ENCODE measurements at regions not wholly inside any gene's neighbourhood (a gene's known extent, or its start where the extent isn't known, plus 50 kb on each side); places are given as distances from the start of the nearest gene placed in this dataset.
"Not testable (repeated sequence)": the region's sequence is repeated elsewhere in the genome, so short reads cannot be mapped to it uniquely, and the experiment has no call there.

GRCh38 chr12:93007544-93007943 lies 78.4 kb upstream of the EEA1 start:
- peaks cover 17% of the 10 kb centered on the region for H3K4me1 ChIP-seq (ENCODE audit: control insufficient read depth, insufficient read depth, low read length)
- no peaks in the 10 kb centered on the region for H3K36me3 ChIP-seq (ENCODE audit: control insufficient read depth in 2 of 2, insufficient read depth in 1 of 2, low read length in 2 of 2)
- H3K27ac ChIP-seq (ENCODE audit: extremely low read depth, low read depth, low read length), result no peak overlapping the region
- H3K9me3 ChIP-seq (ENCODE audit: control insufficient read depth, insufficient read depth, low read depth, low read length), result no peaks in the 10 kb centered on the region
- no peak overlapping the region for H3K4me3 ChIP-seq (ENCODE audit: low read depth, low read length)
- TF ChIP-seq ZNF529 (tag by site-specific recombination; IDR thresholded peaks at IDR 0.05; ENCODE audit: insufficient replicate concordance) (no peak), ZBTB17 (tag by site-specific recombination; IDR thresholded peaks at IDR 0.05) (0 out of 2 replicates have a peak, but pooled peaks have one; percentile 27)
- POLR2A ChIA-PET, result no interaction called here
- CTCF ChIA-PET, result interaction anchor here (1.5 to 2.8 kb wide), 2 partner anchors 19 to 20 kb away, joined by 3 to 12 read pairs; no protein-coding TSS in a partner anchor

DNA sequence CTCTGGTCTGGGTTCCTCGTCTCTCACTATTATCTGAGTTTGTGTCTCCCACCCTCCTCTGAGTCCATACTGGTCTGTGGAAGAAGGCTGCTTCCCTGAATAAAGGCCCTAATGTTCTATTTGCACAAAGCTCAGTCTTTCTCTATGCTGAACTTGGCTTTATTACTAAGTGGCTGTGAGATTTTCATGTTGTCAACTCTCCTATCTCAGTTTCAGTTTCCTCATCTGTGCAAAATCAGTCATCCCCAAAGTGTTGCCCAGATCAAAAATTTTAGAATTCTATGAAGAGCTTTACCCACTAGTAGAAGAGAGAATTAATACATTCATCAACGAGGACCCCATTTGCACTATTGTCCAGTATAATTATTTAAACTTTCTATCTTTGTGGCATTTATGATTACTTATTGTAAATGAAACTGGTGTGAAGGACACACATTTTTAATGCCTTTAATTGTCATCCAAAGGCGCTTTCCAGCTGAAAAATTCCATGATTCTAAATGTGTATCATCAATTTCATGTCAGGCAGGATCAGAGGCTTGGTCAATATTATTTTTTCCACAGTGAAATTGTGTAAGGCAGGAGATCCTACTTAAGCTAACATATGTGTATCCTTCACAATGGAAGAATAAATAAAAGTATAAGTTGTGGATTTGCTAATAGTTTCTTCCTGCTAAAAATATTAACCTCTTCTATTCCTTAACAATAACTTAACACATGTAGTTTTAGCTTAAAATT lies 79.1 kb upstream of the EEA1 start:
- H3K4me3 ChIP-seq (ENCODE audit: low read depth, low read length), result no peak overlapping the region
- no peaks in the 10 kb centered on the region for H3K9me3 ChIP-seq (ENCODE audit: control insufficient read depth, insufficient read depth, low read depth, low read length)
- TF ChIP-seq YY1 (tag by site-specific recombination; IDR thresholded peaks at IDR 0.05) (no peak), ZNF211 (tag by site-specific recombination; IDR thresholded peaks at IDR 0.05; ENCODE audit: low read depth) (no peak)
- no peaks in the 10 kb centered on the region for H3K36me3 ChIP-seq (ENCODE audit: control insufficient read depth in 2 of 2, insufficient read depth in 1 of 2, low read length in 2 of 2)
- no peak overlapping the region for H3K27ac ChIP-seq (ENCODE audit: extremely low read depth, low read depth, low read length)
- ChIA-PET CTCF (interaction anchor here (1.0 to 2.8 kb wide), 3 partner anchors 18 to 412 kb away, joined by 3 to 12 read pairs (median 3); no protein-coding TSS in a partner anchor), POLR2A (interaction anchor here (0.6 to 0.7 kb wide), 2 partner anchors 11 to 108 kb away, joined by 3 read pairs; no protein-coding TSS in a partner anchor)
- H3K4me1 ChIP-seq (ENCODE audit: control insufficient read depth, insufficient read depth, low read length), result peaks cover 14% of the 10 kb centered on the region

DNA sequence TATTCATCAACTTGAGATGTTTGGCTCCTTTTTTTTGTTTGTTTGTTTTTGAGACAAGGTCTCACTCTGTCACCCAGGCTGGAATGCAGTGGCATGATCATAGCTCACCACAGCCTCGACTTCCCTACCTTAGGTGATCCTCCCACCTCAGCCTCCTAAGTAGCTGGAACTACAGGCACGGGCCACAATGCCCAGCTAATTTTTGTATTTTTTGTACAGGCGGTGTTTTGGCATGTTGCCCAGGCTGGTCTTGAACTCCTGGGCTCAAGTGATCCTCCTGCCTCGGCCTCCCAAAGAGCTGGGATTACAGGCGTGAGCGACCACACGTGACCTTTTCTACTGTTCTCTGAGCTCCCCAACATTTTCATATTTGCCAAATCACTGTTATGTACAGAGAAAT lies 79.8 kb upstream of the EEA1 start:
- not testable (repeated sequence) for H3K27ac ChIP-seq (ENCODE audit: extremely low read depth, low read depth, low read length); H3K4me3 ChIP-seq (ENCODE audit: low read depth, low read length); H3K9me3 ChIP-seq (ENCODE audit: control insufficient read depth, insufficient read depth, low read depth, low read length); H3K36me3 ChIP-seq (ENCODE audit: control insufficient read depth in 2 of 2, insufficient read depth in 1 of 2, low read length in 2 of 2)
- ChIA-PET POLR2A (interaction anchor here (0.7 kb wide), 1 partner anchor 10 kb away, joined by 3 read pairs; no protein-coding TSS in a partner anchor), CTCF (interaction anchor here (1.0 to 2.8 kb wide), 4 partner anchors 17 to 411 kb away, joined by 3 to 12 read pairs (median 3); no protein-coding TSS in a partner anchor)
- peaks cover 14% of the 10 kb centered on the region for H3K4me1 ChIP-seq (ENCODE audit: control insufficient read depth, insufficient read depth, low read length)

GRCh38 chr12:93009533-93009932 lies 80.4 kb upstream of the EEA1 start:
- TF ChIP-seq ZNF174 (tag by site-specific recombination; IDR thresholded peaks at IDR 0.05) (no peak), BCL11A (tag by site-specific recombination; IDR thresholded peaks at IDR 0.05; ENCODE audit: low read depth) (no peak), HOXA7 (CRISPR knock-in tag; IDR thresholded peaks at IDR 0.05; ENCODE audit: borderline replicate concordance) (no peak), KLF10 (tag by site-specific recombination; IDR thresholded peaks at IDR 0.05) (no peak), KLF8 (tag by site-specific recombination; IDR thresholded peaks at IDR 0.05) (no peak), BCL6B (tag by site-specific recombination; IDR thresholded peaks at IDR 0.05) (no peak), ZNF404 (tag by site-specific recombination; IDR thresholded peaks at IDR 0.05) (no peak), ZNF214 (tag by site-specific recombination; IDR thresholded peaks at IDR 0.05; ENCODE audit: borderline replicate concordance) (no peak), ZNF707 (tag by site-specific recombination; IDR thresholded peaks at IDR 0.05) (no peak), ZNF701 (tag by site-specific recombination; IDR thresholded peaks at IDR 0.05) (no peak), ZNF10 (tag by site-specific recombination; IDR thresholded peaks at IDR 0.05) (no peak)
- TF ChIP-seq, protein P1, sequence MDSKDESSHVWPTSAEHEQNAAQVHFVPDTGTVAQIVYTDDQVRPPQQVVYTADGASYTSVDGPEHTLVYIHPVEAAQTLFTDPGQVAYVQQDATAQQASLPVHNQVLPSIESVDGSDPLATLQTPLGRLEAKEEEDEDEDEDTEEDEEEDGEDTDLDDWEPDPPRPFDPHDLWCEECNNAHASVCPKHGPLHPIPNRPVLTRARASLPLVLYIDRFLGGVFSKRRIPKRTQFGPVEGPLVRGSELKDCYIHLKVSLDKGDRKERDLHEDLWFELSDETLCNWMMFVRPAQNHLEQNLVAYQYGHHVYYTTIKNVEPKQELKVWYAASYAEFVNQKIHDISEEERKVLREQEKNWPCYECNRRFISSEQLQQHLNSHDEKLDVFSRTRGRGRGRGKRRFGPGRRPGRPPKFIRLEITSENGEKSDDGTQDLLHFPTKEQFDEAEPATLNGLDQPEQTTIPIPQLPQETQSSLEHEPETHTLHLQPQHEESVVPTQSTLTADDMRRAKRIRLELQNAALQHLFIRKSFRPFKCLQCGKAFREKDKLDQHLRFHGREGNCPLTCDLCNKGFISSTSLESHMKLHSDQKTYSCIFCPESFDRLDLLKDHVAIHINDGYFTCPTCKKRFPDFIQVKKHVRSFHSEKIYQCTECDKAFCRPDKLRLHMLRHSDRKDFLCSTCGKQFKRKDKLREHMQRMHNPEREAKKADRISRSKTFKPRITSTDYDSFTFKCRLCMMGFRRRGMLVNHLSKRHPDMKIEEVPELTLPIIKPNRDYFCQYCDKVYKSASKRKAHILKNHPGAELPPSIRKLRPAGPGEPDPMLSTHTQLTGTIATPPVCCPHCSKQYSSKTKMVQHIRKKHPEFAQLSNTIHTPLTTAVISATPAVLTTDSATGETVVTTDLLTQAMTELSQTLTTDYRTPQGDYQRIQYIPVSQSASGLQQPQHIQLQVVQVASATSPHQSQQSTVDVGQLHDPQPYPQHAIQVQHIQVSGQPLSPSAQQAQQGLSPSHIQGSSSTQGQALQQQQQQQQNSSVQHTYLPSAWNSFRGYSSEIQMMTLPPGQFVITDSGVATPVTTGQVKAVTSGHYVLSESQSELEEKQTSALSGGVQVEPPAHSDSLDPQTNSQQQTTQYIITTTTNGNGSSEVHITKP (tag by site-specific recombination; IDR thresholded peaks at IDR 0.05), result no peak
- TF ChIP-seq, protein P2, sequence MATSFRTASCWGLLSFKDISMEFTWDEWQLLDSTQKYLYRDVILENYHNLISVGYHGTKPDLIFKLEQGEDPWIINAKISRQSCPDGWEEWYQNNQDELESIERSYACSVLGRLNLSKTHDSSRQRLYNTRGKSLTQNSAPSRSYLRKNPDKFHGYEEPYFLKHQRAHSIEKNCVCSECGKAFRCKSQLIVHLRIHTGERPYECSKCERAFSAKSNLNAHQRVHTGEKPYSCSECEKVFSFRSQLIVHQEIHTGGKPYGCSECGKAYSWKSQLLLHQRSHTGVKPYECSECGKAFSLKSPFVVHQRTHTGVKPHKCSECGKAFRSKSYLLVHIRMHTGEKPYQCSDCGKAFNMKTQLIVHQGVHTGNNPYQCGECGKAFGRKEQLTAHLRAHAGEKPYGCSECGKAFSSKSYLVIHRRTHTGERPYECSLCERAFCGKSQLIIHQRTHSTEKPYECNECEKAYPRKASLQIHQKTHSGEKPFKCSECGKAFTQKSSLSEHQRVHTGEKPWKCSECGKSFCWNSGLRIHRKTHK (tag by site-specific recombination; IDR thresholded peaks at IDR 0.05), result no peak
- H3K9me3 ChIP-seq (ENCODE audit: control insufficient read depth, insufficient read depth, low read depth, low read length), result no peaks in the 10 kb centered on the region
- POLR2A ChIA-PET, result no interaction called here
- H3K4me1 ChIP-seq (ENCODE audit: control insufficient read depth, insufficient read depth, low read length), result peaks cover 14% of the 10 kb centered on the region
- H3K27ac ChIP-seq (ENCODE audit: extremely low read depth, low read depth, low read length), result no peak overlapping the region
- H3K36me3 ChIP-seq (ENCODE audit: control insufficient read depth in 2 of 2, insufficient read depth in 1 of 2, low read length in 2 of 2), result no peaks in the 10 kb centered on the region
- CTCF ChIA-PET, result interaction anchor here (1.1 to 2.8 kb wide), 2 partner anchors 22 to 89 kb away, joined by 3 to 12 read pairs; no protein-coding TSS in a partner anchor
- no peak overlapping the region for H3K4me3 ChIP-seq (ENCODE audit: low read depth, low read length)

Data from HEK293 (cell line).